ENCODE measurements at regions not wholly inside any gene's neighbourhood (a gene's known extent, or its start where the extent isn't known, plus 50 kb on each side); places are given as distances from the start of the nearest gene placed in this dataset.

DNA sequence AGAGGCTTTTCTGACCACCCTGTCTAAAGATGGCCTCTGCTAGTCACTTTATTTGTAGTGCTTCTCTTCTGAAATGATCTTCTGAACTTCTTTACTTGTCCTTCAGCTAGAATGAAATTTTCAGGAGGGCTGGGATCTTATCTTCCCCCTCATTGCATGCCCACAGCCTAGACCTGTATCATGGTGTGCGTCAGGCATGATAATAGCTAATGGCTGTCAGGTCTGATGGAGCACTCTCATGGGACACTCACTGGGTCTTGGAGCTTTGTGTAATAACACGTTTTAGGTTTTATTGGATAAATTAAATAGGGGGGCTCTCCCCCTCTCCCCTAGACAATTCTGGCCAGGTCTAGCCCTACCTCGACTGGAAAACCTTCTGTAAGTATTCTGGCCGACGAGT is 97.1 kb upstream of the NRXN3 start:
- DNase-seq (ENCODE audit: low read depth, low spot score) = no peak

- DNase-seq (ENCODE audit: low read depth, low spot score) = no peak
Observed at GRCh38 chr14:78074561-78074960, 95.6 kb upstream of the NRXN3 start.

GRCh38 chr14:78075033-78075432 is 95.1 kb upstream of the NRXN3 start:
- no peak for DNase-seq (ENCODE audit: low read depth, low spot score)

- no peak for DNase-seq (ENCODE audit: low read depth, low spot score)
Observed at GRCh38 chr14:78075555-78076277, 94.5 kb upstream of the NRXN3 start.

- no peak for DNase-seq (ENCODE audit: low read depth, low spot score)
Observed at GRCh38 chr14:78081245-78081644, 88.9 kb upstream of the NRXN3 start.

DNA sequence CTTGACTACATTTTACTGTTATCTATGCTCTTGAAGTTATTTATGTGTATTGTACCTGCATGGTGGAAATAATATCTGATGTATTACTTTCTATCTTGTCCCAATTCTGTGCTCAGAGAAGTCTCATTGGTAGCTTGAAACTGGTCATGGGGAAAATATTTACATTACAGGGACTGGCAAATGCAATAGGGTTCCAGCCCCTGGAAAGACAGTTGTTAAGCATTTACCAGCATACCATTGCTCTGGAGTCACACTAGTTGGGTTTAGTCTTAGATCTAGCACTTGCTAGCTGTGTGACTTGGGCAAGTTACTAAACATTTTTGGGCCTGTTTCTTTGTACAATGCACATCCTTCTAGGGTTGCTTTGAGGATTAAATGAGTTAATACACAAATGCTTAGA is 86.3 kb upstream of the NRXN3 start:
- DNase-seq (ENCODE audit: low read depth, low spot score) = no peak

DNA sequence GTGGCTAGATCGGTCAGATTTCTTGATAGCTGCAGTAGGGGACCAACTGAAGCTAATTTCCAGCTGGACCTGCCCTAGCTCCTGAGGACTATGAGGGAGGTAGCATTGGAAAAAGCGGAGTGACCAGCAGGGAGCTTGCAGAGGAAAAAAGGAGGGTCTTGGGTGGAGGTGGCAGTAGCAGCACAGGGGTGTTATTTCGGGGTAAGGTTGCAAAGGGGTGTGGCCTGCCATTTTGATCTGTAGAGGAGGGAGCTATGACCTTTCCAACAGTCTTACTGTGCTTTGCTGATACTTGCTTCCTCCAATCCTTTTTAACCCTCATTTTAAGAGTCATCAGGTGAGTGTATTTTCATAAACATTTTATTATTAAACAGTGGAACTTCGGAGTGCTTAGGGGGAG is 83.8 kb upstream of the NRXN3 start:
- no peak for DNase-seq (ENCODE audit: low read depth, low spot score)

DNA sequence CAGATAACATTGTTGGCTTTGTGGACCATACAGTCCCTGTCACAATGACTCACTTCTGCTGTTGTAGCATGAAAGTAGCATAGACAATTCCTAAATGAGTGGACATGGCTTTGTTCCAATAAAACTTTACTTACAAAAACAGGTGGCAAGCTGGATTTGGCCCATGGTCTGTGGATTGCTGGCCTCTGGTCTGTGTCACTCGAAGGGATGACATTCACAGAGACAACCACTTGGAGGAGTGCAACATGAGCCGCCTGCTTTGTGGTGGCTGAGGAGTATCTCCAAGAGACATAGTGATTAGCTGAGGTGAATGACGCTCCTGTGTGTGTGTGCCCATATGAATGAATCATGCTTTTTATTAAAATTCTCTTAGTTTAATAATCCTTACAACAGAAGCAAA is 81.3 kb upstream of the NRXN3 start:
- DNase-seq (ENCODE audit: low read depth, low spot score) = no peak

- no peak for DNase-seq (ENCODE audit: low read depth, low spot score)
Observed at GRCh38 chr14:78090864-78091263, 79.3 kb upstream of the NRXN3 start.

- no peak for DNase-seq (ENCODE audit: low read depth, low spot score)
Observed at GRCh38 chr14:78091361-78091760, 78.8 kb upstream of the NRXN3 start.

- DNase-seq (ENCODE audit: low read depth, low spot score) = no peak
Observed at GRCh38 chr14:78092040-78092439, 78.1 kb upstream of the NRXN3 start.

DNA sequence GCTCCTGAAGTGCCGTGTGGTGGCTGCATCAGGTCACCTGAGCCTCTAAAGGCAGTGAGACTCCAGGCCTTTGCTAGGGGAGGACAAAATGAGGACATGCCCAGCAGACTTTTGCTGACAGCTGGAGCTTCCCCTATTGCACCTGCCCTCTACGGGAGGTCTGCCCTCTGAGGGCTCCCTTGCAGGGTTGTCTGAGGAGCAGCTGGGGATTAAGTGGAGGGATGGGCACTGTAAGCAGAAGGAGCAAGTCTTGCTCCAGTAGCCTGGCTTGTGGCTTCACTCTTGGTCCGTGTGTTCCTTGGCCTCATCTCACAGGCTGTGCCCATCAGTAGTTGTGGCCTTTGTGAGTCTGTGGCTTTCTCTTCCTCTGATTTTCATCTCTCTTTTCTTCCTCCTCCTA is 66.9 kb upstream of the NRXN3 start:
- DNase-seq (ENCODE audit: low read depth, low spot score) = no peak

- no peak for DNase-seq (ENCODE audit: low read depth, low spot score)
Observed at GRCh38 chr14:78104160-78104559, 66.0 kb upstream of the NRXN3 start.

DNA sequence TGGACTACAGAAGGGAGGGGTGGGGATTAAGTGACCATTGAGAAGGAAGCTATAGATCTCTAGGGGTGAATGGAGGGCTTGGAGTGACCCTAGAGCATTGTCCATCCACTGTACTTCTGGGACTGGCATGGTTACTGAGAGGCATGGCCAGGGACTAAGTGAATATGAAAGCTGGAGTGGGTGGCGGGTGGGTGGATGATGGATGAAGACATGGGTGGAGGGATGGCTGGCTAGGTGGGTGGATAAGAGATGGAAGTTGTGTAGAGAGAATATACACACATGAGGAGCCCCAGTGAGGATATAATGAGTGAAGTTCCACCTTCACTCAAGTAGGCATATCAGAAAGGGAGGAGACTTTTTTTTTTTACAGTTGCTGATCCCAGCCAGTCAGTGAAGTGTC is 65.5 kb upstream of the NRXN3 start:
- no peak for DNase-seq (ENCODE audit: low read depth, low spot score)

DNA sequence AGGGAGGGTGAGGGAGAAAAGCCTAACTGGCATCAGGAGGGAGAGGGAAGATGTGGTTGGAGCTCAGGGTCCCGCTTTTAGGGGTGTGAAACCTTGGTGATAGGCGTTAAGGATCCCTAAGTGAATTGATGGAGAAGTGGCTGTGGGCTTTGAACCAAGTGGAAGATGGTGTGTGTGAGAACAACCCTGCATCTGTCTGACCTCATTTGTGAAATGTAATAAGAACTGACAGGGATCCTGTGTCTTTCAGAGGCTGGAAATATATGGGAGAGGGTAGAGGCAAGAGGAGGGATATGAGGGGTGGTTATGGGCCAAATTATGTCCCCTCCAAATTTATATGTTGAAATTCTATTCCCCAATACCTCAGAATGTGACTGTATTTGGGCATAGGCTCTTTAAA is 63.8 kb upstream of the NRXN3 start:
- no peak for DNase-seq (ENCODE audit: low read depth, low spot score)

DNA sequence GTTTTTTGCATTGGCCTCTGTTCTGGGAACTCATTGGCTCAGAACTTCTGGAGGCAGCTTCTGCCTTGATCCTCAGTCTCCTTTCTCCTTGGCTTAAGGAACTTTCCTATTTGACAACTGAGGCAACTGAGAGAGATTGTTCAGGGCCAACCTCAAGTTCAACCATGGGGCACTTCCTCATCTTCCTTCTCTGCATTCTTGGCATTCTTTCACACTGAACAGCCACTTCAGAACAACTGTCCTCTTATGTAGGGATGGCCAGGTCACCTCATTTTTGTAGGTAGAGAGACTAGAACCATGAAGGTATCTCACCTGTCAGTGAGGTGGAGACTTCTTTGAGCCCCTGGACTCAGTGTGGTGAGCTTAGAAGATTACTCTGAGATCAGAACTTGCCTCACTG is 63.0 kb upstream of the NRXN3 start:
- DNase-seq (ENCODE audit: low read depth, low spot score) = no peak

DNA sequence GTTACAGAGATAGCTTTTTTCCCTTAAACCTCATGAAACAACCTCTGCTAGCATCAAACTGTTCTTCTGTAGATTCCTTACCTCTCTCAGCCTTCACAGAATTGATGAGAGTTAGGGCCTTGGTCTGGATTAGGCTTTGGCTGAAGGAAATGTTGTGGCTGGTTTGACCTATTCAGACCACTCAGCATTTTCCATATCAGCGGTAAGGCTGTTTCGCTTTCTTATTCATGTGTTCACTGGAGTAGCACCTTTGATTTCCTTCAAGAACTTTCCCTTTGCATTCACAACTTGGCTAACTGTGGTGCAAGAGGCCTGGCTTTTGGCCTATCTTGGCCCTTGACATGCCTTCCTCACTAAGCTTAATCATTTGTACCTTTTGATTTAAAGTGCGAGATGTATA is 50.7 kb upstream of the NRXN3 start:
- DNase-seq (ENCODE audit: low read depth, low spot score) = no peak
